Activated T-cell treated with anti-CD3 and anti-CD28 coated beads, Interleukin-2, amount 50 U/mL, for 24 hours (primary cell): ENCODE measurements at regions not wholly inside any gene's neighbourhood (a gene's known extent, or its start where the extent isn't known, plus 50 kb on each side); places are given as distances from the start of the nearest gene placed in this dataset.
"Not testable (repeated sequence)": the region's sequence is repeated elsewhere in the genome, so short reads cannot be mapped to it uniquely, and the experiment has no call there.

ENCODE experiments used
- DNase-seq: peaks from one replicate; pipeline ENCODE4 v3.0.0-alpha.2; 2020
- H3K27ac Mint-ChIP-seq: 2 replicates; pipeline ENCODE4 v1.8.0; 2020; ENCODE audit warnings: mild to moderate bottlenecking, mixed read lengths
- H3K27me3 Mint-ChIP-seq: 2 replicates; pipeline ENCODE4 v1.8.0; 2020; ENCODE audit warnings: mixed read lengths
- H3K36me3 Mint-ChIP-seq: 2 replicates; pipeline ENCODE4 v1.8.0; 2020; ENCODE audit warnings: low read depth, mixed read lengths
- H3K4me1 Mint-ChIP-seq: 2 replicates; pipeline ENCODE4 v1.8.0; 2020; ENCODE audit warnings: low read depth, mixed read lengths
- H3K4me3 Mint-ChIP-seq: 2 replicates; pipeline ENCODE4 v1.8.0; 2020; ENCODE audit warnings: mild to moderate bottlenecking, moderate library complexity, mixed read lengths
- H3K9me3 Mint-ChIP-seq: 2 replicates; pipeline ENCODE4 v1.8.0; 2020; ENCODE audit warnings: mixed read lengths

DNA sequence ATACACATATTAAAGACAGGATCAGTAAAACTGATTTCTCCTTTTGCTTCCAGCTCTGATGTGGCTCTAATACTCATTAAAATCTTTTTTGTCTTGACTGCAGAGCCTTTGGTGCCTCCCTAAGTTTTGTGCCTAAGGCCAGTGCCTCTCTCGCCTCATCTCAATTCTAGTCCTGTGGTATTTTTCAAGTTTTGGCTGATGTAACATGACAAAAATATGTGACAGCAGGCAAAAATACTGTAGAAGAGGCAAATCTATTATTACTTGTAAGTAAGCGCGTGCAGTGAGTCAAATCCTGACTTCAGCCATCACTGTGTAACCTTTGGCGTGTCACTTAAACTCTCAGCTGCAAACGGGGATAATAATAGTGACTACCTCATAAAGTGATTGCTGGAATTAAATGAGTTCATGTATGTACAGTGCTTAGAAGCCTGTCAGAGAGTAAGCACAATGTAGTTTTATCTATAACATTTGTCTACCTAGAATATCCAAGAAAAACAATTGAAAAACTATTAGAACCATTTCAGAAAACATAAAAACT lies 74.0 kb downstream of the MAB21L3 start:
- no peak overlapping the region for H3K27ac Mint-ChIP-seq
- no peak overlapping the region for H3K4me3 Mint-ChIP-seq
- no peak for DNase-seq
- no peaks in the 10 kb centered on the region for H3K36me3 Mint-ChIP-seq
- H3K27me3 Mint-ChIP-seq: no peaks in the 10 kb centered on the region
- H3K4me1 Mint-ChIP-seq: no peaks in the 10 kb centered on the region
- H3K9me3 Mint-ChIP-seq: no peaks in the 10 kb centered on the region

DNA sequence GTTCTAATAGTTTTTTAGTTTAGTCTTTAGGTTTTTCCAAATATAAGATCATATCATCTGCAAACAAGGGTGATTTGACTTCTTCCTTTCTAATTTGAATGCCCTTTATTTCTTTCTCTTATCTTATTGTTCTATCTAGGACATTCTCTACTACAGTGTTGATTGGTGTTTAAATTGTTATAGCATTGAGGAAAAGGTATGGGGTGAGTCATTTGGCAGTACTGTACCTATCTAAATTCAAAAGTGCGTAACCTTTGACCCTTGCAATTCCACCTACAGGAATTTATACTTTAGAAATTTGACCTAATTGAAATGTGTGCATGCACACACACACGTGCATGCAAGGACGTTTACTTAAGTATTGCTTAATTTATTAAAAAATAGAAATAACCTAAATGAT lies 78.3 kb downstream of the MAB21L3 start:
- Mint-ChIP-seq H3K36me3 (no peaks in the 10 kb centered on the region), H3K4me1 (peaks cover under 1% of the 10 kb centered on the region), H3K9me3 (no peaks in the 10 kb centered on the region), H3K27me3 (peaks cover 3% of the 10 kb centered on the region), H3K4me3 (no peak overlapping the region), H3K27ac (no peak overlapping the region)
- no peak for DNase-seq

DNA sequence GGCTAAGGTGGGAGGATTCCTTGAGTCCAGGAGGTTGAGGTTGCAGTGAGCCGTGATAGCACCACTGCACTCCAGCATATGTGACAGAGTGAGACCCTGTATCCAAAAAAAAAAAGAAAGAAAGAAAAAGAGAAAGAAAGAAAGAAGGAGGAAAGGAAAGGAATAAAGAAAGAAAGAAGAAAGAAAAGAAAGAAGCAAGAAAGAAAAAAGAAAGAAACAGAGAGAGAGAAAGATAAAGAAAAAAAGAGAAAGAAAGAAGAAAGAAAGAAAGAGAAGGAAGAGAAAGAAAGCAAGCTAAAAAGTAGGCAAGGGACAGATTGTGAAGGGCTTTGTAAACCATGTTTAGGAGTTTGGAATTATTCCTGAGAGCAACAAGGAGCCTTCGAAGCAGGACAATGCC lies 80.1 kb downstream of the MAB21L3 start:
- H3K4me3 Mint-ChIP-seq: no peak overlapping the region
- H3K9me3 Mint-ChIP-seq: no peaks in the 10 kb centered on the region
- no peak overlapping the region for H3K27ac Mint-ChIP-seq
- peaks cover 3% of the 10 kb centered on the region for H3K27me3 Mint-ChIP-seq
- no peaks in the 10 kb centered on the region for H3K36me3 Mint-ChIP-seq
- peaks cover 6% of the 10 kb centered on the region for H3K4me1 Mint-ChIP-seq
- DNase-seq: no peak

DNA sequence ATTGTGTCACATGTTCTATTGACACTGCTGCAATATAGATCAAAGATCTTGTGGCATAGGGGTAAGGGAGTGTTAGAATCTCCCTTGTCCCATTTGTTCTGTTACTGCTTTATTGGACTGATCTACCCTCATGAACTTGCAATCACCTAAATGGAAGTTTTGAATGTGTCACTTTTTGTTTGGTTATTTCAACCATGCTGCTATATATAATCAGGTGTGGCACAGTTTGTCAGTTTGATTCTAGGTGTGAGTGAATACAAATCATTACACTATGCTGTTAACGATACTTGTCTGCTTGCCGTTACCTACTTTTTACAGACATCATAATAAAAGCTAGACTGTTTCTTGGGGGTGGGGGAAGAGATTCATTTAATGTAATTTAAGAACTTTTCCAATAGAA lies 82.6 kb downstream of the MAB21L3 start:
- no peaks in the 10 kb centered on the region for H3K9me3 Mint-ChIP-seq
- no peak overlapping the region for H3K4me3 Mint-ChIP-seq
- H3K27ac Mint-ChIP-seq: no peak overlapping the region
- no peaks in the 10 kb centered on the region for H3K36me3 Mint-ChIP-seq
- DNase-seq: no peak
- H3K27me3 Mint-ChIP-seq: peaks cover 3% of the 10 kb centered on the region
- peaks cover 6% of the 10 kb centered on the region for H3K4me1 Mint-ChIP-seq

DNA sequence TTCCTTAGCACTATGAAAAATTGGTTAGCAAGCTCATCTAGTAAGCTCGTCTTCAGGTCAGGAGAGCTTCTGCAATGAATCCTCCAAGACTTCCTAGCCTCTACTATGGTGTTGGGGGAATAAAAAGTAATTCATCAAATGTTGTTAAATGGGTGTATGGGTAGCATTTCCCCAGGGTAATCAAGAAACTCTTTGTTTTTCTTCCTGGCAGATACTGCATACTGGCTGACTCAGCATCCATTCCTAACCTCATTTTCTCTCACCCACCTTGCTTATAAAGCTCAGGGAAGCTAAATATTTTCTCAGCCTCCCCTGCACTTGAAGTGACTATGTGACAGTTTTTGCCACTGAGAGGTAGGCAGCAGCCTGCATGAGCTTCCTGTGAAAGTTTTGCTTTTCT lies 83.4 kb downstream of the MAB21L3 start:
- no peaks in the 10 kb centered on the region for H3K9me3 Mint-ChIP-seq
- no peak overlapping the region for H3K27ac Mint-ChIP-seq
- peaks cover 3% of the 10 kb centered on the region for H3K27me3 Mint-ChIP-seq
- no peak overlapping the region for H3K4me3 Mint-ChIP-seq
- peaks cover 6% of the 10 kb centered on the region for H3K4me1 Mint-ChIP-seq
- no peak for DNase-seq
- H3K36me3 Mint-ChIP-seq: no peaks in the 10 kb centered on the region

DNA sequence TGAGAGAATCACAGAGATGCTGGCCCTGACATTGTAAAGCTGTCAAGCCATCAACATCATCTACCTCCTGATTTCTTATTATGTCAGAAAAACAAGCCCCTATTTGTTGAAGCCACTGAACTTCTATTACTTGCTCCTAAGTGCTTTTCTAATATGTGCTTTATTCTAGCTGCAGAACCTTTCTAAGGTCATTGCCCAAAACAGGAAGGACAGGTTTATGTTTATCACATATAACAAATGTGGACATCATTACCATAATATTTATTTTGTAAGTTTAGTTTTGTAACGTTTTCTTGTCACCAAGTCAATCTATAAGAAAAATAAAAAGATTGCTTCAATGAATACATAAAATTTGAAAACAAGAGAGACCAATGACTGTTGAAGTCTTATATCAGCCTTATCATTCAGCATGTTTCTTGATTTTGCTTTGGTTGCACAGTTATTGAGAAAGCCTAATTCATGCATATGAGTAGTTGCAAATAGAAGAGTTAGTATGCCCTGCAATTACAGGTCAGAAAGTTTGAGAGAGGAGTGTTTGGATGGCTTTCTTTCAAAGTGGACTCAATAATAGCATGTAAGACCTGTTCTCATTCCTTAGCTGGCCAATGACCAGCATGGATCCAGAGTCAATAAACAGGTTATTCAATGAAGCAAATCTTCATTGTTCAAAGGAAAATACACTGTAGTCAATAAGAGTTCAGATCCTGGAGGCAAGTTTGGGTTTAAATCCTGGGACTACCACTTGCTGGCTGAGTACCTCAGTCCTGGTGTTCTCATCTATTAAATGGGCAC lies 84.1 kb downstream of the MAB21L3 start:
- no peak overlapping the region for H3K27ac Mint-ChIP-seq
- peaks cover 6% of the 10 kb centered on the region for H3K4me1 Mint-ChIP-seq
- DNase-seq: no peak
- no peaks in the 10 kb centered on the region for H3K9me3 Mint-ChIP-seq
- H3K4me3 Mint-ChIP-seq: no peak overlapping the region
- no peaks in the 10 kb centered on the region for H3K36me3 Mint-ChIP-seq
- peaks cover 3% of the 10 kb centered on the region for H3K27me3 Mint-ChIP-seq

DNA sequence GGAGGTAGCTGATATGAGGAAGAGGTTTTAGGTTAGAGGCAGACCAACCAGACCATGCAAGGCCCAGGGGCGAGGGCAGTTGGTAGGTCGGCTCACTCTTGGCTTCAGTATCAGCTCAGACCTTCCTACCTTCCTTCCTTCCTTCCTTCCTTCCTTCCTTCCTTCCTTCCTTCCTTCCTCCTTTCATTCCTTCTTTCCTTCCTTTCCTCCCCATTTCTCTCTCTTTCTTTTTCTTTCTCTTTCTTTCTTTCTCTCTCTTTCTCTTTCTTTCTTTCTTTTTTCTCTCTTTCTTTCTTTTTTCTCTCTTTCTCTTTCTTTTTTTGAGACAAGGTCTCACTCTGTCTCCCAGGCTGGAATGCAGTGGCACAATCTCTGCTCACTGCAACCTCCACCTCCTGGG lies 89.1 kb downstream of the MAB21L3 start:
- DNase-seq, H3K4me1 Mint-ChIP-seq, H3K4me3 Mint-ChIP-seq, H3K36me3 Mint-ChIP-seq, H3K27ac Mint-ChIP-seq, H3K9me3 Mint-ChIP-seq: not testable (repeated sequence)
- H3K27me3 Mint-ChIP-seq: peaks cover 15% of the 10 kb centered on the region

DNA sequence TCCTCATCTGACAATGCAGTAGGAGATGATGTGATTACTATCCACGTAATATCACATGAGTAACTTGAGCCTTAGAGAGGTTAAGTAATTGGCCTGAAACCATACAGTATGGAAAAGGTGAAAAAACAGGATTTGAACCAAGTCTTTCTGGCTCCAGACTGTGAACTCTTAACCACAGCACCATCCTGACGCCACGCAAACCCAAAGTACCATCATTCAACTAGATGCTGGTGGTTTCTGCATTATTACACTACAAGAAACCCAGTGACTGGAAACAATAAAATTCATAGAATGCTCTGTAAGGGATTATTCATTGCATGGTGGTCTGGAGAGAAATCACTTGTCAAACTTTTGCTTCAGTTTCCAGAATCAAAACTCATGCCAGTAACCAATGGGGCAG lies 90.7 kb downstream of the MAB21L3 start:
- no peak for DNase-seq
- no peaks in the 10 kb centered on the region for H3K4me1 Mint-ChIP-seq
- H3K36me3 Mint-ChIP-seq: no peaks in the 10 kb centered on the region
- H3K9me3 Mint-ChIP-seq: no peaks in the 10 kb centered on the region
- H3K4me3 Mint-ChIP-seq: no peak overlapping the region
- no peak overlapping the region for H3K27ac Mint-ChIP-seq
- H3K27me3 Mint-ChIP-seq: peaks cover 15% of the 10 kb centered on the region

DNA sequence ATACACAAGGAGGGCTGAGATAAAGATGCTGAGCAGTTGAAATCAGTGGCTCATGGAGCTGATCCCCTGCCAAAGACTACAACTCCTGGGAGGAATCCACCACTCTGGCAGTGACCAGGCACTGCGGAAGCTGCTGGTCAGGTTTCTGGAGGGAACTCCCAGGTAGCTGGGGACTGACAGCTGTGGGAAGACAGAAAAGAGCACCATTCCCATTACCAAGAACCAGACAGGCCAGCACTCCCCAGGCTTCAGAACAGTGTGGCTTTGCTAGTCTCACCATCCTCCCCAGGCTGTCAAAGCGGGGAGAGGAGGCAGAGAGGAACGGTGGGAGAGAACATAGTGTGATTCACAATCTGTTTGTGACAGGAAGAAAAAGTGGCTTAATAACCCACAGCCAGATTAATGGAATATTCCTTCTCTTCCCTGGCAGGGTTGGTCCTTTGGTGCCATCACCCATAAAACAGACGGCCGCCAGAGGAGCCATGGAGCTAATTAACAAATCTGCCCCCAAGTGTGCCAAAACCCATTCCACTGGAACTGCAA lies 92.1 kb downstream of the MAB21L3 start:
- no peak overlapping the region for H3K4me3 Mint-ChIP-seq
- H3K27me3 Mint-ChIP-seq: peaks cover 15% of the 10 kb centered on the region
- no peak overlapping the region for H3K27ac Mint-ChIP-seq
- H3K36me3 Mint-ChIP-seq: no peaks in the 10 kb centered on the region
- DNase-seq: no peak
- no peaks in the 10 kb centered on the region for H3K9me3 Mint-ChIP-seq
- H3K4me1 Mint-ChIP-seq: no peaks in the 10 kb centered on the region

DNA sequence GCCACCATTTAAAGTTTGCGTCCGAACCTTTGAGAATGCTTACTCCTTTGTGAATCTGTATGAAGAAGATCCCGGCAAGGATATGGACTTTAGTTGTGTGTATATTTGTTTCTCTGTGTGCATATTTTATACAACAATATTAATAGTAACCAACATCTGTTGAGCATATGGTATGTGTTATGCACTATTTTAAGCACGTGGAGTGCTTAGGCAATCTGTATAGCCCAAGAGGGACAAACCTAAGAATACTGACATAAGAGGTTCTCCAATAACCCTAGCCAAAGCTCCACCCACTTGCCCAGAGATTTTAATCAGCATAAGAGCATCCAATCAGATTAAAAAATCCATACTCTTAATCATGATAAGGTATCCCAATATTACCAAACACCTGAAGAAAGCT lies 92.7 kb downstream of the MAB21L3 start:
- Mint-ChIP-seq H3K27me3 (peaks cover 15% of the 10 kb centered on the region), H3K9me3 (no peaks in the 10 kb centered on the region), H3K4me1 (no peaks in the 10 kb centered on the region), H3K27ac (no peak overlapping the region), H3K4me3 (no peak overlapping the region), H3K36me3 (no peaks in the 10 kb centered on the region)
- DNase-seq: no peak

DNA sequence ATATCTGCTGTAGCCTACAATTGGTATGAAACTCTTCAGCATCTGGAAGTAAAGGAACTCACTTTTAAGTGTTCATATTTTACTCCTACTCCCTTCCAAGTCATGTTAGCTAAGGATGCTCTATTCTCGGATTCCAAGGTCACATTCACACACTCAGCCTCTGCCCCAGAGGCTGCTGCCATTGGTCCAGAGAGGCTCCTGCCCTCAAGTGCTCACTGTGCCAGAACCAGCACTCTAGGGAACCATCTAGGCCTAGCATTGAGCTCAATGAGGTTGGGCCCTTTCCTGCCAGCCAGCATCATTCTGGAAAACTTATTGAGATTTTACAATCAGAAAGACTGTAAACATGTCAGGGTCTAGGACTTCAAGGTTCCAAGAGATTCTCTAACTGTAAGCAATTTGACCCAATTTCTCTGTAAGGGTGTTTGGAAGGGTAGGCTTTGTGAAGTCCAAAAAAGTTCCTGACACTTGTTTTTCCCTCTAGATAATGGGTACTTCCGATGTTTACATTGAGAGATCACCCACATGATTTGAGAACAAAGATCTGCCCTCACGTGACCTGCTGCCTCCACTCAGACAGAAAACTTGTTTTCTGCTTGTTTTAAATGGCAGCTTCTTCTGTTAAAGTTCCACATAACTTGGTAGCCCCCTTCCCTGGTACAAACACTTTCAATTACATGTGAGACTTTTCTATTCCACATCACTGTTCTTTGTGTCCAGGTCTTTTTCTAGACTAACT lies 94.9 kb downstream of the MAB21L3 start:
- H3K27ac Mint-ChIP-seq: no peak overlapping the region
- H3K36me3 Mint-ChIP-seq: no peaks in the 10 kb centered on the region
- DNase-seq: no peak
- no peaks in the 10 kb centered on the region for H3K4me1 Mint-ChIP-seq
- no peaks in the 10 kb centered on the region for H3K9me3 Mint-ChIP-seq
- no peak overlapping the region for H3K4me3 Mint-ChIP-seq
- H3K27me3 Mint-ChIP-seq: peaks cover 11% of the 10 kb centered on the region

DNA sequence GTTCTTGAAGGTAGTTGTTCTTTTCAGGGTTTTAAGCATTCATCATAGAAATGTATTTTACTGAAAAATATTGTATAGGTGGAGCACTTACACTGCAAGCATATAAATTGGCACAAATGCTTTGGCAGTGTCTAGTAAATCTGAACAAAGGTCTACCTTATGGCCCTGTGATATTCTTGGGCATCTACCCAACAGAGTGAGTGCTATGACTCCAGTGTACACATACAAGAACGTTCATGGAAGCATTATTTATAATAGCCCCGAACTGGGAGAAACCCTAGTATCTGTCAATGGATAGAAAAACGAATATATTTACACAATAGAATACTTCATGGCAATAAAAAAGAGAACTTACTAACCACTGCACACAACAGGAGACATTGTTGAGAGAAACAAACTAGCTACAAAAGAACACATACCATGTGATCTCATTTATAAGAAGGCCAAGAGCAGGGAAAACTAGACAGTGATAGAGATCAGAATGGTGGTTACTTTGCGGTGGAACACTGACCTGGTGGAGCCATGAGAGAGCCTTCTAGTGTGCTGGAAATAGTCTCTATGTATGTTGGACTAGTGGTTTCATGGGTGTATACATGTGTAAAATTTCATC lies 96.0 kb downstream of the MAB21L3 start:
- no peaks in the 10 kb centered on the region for H3K36me3 Mint-ChIP-seq
- no peak for DNase-seq
- no peak overlapping the region for H3K27ac Mint-ChIP-seq
- peaks cover 8% of the 10 kb centered on the region for H3K27me3 Mint-ChIP-seq
- no peak overlapping the region for H3K4me3 Mint-ChIP-seq
- no peaks in the 10 kb centered on the region for H3K4me1 Mint-ChIP-seq
- no peaks in the 10 kb centered on the region for H3K9me3 Mint-ChIP-seq

DNA sequence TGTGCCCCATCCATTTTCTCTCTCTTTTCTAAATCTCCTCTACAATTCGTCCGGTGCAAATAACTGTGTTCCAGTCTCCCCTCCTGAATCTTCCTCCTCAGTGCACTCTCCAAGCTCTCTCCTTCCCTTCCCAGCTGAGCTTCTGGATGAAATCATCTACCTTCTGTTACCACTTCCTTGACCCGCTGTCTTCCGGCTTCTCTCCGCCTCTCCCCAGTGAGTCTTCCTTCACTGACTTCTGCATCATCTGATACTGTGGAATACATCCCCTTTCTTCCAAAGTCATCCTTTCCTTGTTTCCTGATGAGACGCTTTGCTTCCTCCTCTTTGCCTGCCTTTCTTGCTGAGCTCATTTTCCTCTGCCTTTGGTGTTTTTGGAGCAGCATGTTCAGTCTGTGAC lies 96.9 kb downstream of the MAB21L3 start:
- Mint-ChIP-seq H3K4me1 (no peaks in the 10 kb centered on the region), H3K27ac (no peak overlapping the region), H3K4me3 (no peak overlapping the region), H3K27me3 (peaks cover 4% of the 10 kb centered on the region), H3K36me3 (no peaks in the 10 kb centered on the region), H3K9me3 (no peaks in the 10 kb centered on the region)
- no peak for DNase-seq

DNA sequence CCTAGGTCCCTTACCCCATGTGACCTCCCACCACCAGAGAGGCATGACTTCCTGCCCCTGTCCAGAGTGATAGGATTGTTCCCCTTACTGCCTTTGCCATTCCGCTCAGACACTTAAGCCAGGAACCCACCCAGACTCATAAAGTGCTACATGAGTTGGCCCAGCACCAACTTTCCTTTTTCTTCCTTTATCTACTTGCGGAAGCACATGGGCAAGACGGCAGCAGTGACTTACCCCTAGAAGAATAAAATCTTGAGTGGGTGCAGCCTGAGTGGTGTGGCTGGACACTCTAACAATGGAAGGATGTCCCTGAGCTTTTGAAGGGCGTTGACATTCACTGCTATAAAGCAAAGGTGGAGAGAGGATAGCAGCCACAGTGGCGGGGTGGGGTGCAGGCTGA lies 100.1 kb downstream of the MAB21L3 start:
- no peak overlapping the region for H3K27ac Mint-ChIP-seq
- H3K36me3 Mint-ChIP-seq: no peaks in the 10 kb centered on the region
- H3K27me3 Mint-ChIP-seq: no peaks in the 10 kb centered on the region
- H3K4me3 Mint-ChIP-seq: no peak overlapping the region
- no peaks in the 10 kb centered on the region for H3K4me1 Mint-ChIP-seq
- H3K9me3 Mint-ChIP-seq: no peaks in the 10 kb centered on the region
- no peak for DNase-seq

DNA sequence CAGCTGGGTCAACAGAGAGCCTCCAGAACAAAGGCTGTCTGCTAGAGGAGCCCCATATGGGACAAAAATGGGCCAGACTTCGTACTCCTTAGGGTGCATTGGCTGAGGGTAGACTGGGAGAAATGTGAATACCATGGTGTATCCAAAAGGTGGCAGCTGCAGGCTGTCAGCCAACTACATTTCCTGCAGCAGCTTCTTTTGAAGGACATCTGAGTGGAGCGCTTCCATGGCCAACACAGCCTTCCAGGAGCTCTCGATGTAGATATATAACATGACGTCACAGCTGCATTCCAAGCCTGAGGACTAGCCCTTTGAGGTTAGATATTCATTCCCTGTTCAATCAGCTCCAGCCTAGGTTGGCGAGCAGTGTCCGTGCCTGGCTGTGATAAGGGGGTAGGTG lies 107.7 kb downstream of the MAB21L3 start:
- H3K9me3 Mint-ChIP-seq: no peaks in the 10 kb centered on the region

More for the DNA sequence above, 107.7 kb downstream of the MAB21L3 start:
- Mint-ChIP-seq H3K4me3 (no peak overlapping the region), H3K4me1 (no peaks in the 10 kb centered on the region), H3K27me3 (no peaks in the 10 kb centered on the region), H3K27ac (no peak overlapping the region), H3K36me3 (no peaks in the 10 kb centered on the region)
- no peak for DNase-seq
